Endothelial cell (in vitro differentiated cells): ENCODE measurements at regions not wholly inside any gene's neighbourhood (a gene's known extent, or its start where the extent isn't known, plus 50 kb on each side); places are given as distances from the start of the nearest gene placed in this dataset.

ENCODE experiments used
- DNase-seq: peaks from one replicate; pipeline ENCODE4 v3.0.0; 2021; ENCODE audit warnings: low spot score
- H3K27ac Mint-ChIP-seq: one replicate; pipeline ENCODE4 v1.8.0; 2021; ENCODE audit warnings: mixed read lengths, inconsistent platforms; ENCODE audit not compliant: unreplicated experiment
- H3K27me3 Mint-ChIP-seq: one replicate; pipeline ENCODE4 v1.8.0; 2021; ENCODE audit warnings: mild to moderate bottlenecking, moderate library complexity, mixed read lengths, inconsistent platforms; ENCODE audit not compliant: unreplicated experiment
- H3K36me3 Mint-ChIP-seq: one replicate; pipeline ENCODE4 v1.8.0; 2021; ENCODE audit warnings: mild to moderate bottlenecking, low read depth, mixed read lengths, inconsistent platforms; ENCODE audit not compliant: unreplicated experiment
- H3K4me1 Mint-ChIP-seq: one replicate; pipeline ENCODE4 v1.8.0; 2021; ENCODE audit warnings: mild to moderate bottlenecking, mixed read lengths, inconsistent platforms; ENCODE audit not compliant: unreplicated experiment
- H3K4me3 Mint-ChIP-seq: one replicate; pipeline ENCODE4 v1.8.0; 2021; ENCODE audit warnings: mild to moderate bottlenecking, mixed read lengths, inconsistent platforms; ENCODE audit not compliant: unreplicated experiment
- H3K9me3 Mint-ChIP-seq: one replicate; pipeline ENCODE4 v1.8.0; 2021; ENCODE audit warnings: mixed read lengths, inconsistent platforms; ENCODE audit not compliant: unreplicated experiment
- CTCF ChIP-seq: fragments of 200-600 bp; sonication (generic); IDR thresholded peaks from one replicate; pipeline ENCODE4 v1.5.0; 2021; ENCODE audit warnings: antibody characterized with exemption; ENCODE audit not compliant: unreplicated experiment

- peaks cover 1% of the 10 kb centered on the region for H3K27me3 Mint-ChIP-seq
Observed at GRCh38 chr21:28627691-28628090, 365.0 kb downstream of the LTN1 start.

GRCh38 chr21:28627261-28627660, 365.4 kb downstream of the LTN1 start:
- Mint-ChIP-seq H3K36me3 (no peaks in the 10 kb centered on the region), H3K9me3 (no peaks in the 10 kb centered on the region), H3K4me1 (no peaks in the 10 kb centered on the region), H3K27me3 (peaks cover 1% of the 10 kb centered on the region), H3K27ac (no peak overlapping the region), H3K4me3 (no peak overlapping the region)
- no peak for TF ChIP-seq CTCF
- DNase-seq, result no peak

More at GRCh38 chr21:28627691-28628090, 365.0 kb downstream of the LTN1 start:
- no peaks in the 10 kb centered on the region for H3K9me3 Mint-ChIP-seq
- no peaks in the 10 kb centered on the region for H3K4me1 Mint-ChIP-seq
- no peak for TF ChIP-seq CTCF
- no peak for DNase-seq
- no peak overlapping the region for H3K27ac Mint-ChIP-seq
- no peaks in the 10 kb centered on the region for H3K36me3 Mint-ChIP-seq
- H3K4me3 Mint-ChIP-seq, result no peak overlapping the region

- no peak overlapping the region for H3K27ac Mint-ChIP-seq
- H3K4me3 Mint-ChIP-seq, result no peak overlapping the region
- TF ChIP-seq CTCF, result no peak
- no peaks in the 10 kb centered on the region for H3K36me3 Mint-ChIP-seq
- H3K9me3 Mint-ChIP-seq, result no peaks in the 10 kb centered on the region
- DNase-seq, result no peak
- H3K4me1 Mint-ChIP-seq, result no peaks in the 10 kb centered on the region
- H3K27me3 Mint-ChIP-seq, result peaks cover 1% of the 10 kb centered on the region
Observed at GRCh38 chr21:28624626-28625025, 368.1 kb downstream of the LTN1 start.

DNA sequence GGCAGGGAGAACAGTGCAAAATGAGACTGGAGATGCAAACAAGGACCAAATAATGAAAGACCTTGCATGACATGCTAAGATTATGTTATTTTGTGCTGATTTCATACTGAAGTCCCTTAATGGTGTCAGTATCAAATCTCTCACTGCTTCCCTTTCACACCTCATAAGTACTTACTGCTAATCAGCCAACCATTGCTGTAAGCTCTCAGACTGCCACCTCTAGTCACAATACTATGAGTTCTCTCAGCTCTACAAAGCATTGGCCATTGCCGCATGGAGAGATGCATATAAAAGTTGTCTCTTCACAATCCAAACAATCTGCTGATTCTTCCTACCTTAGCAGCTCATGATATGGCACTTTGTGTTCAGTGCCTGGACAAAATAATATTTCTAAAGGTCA, 375.4 kb downstream of the LTN1 start:
- TF ChIP-seq CTCF, result no peak
- Mint-ChIP-seq H3K27ac (no peak overlapping the region), H3K9me3 (no peaks in the 10 kb centered on the region), H3K27me3 (no peaks in the 10 kb centered on the region), H3K4me1 (no peaks in the 10 kb centered on the region), H3K36me3 (no peaks in the 10 kb centered on the region), H3K4me3 (no peak overlapping the region)
- no peak for DNase-seq

DNA sequence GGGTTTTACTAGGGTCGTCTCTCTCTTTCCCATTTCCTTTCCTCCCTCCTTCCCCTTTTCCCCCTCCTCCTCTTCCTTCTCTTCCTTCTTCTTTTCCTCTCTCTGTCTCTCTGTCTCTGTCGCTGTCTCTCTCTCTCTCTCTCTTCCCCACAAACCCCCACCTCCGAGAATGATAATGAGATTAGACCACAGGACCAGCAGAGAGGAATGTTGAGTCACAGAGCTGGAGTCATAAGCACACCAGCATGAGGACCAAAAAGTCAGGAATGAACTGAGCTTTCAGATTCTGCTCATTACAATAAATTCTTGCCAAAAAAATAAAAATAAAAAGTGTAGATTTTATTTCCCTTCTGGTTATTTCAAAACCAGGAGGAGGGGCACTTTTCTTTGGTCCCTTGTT, 377.4 kb downstream of the LTN1 start:
- TF ChIP-seq CTCF, result no peak
- no peak for DNase-seq
- Mint-ChIP-seq H3K4me1 (no peaks in the 10 kb centered on the region), H3K27ac (no peak overlapping the region), H3K36me3 (no peaks in the 10 kb centered on the region), H3K27me3 (no peaks in the 10 kb centered on the region), H3K9me3 (no peaks in the 10 kb centered on the region), H3K4me3 (no peak overlapping the region)
